BE2C (cell line): ENCODE measurements at regions not wholly inside any gene's neighbourhood (a gene's known extent, or its start where the extent isn't known, plus 50 kb on each side); places are given as distances from the start of the nearest gene placed in this dataset.

Source experiments
- DNase-seq: peaks from one replicate; pipeline ENCODE4 v3.0.0-alpha.2; 2020
- H3K27me3 ChIP-seq: fragments of 250-450 bp; sonication (Bioruptor Pico); 2 replicates; pipeline ENCODE4 v1.5.1; 2020; ENCODE audit warnings: mild to moderate bottlenecking
- H3K36me3 ChIP-seq: fragments of 250-450 bp; sonication (Bioruptor Pico); 2 replicates; pipeline ENCODE4 v1.5.1; 2020; ENCODE audit warnings: mild to moderate bottlenecking
- H3K4me1 ChIP-seq: fragments of 250-450 bp; sonication (Bioruptor Pico); 2 replicates; pipeline ENCODE4 v1.5.1; 2020
- H3K4me3 ChIP-seq: 2 replicates; pipeline ENCODE4 v1.5.1; 2011; ENCODE audit warnings: low read depth, low read length
- H3K9me3 ChIP-seq: fragments of 250-450 bp; sonication (Bioruptor Pico); 2 replicates; pipeline ENCODE4 v1.5.1; 2020
- CTCF ChIP-seq: IDR thresholded peaks from 2 replicates; pipeline ENCODE4 v1.5.1; 2012; ENCODE audit warnings: mild to moderate bottlenecking, low read depth, low read length

- Histone ChIP-seq H3K27me3 (peaks cover 50% of the 10 kb centered on the region), H3K4me3 (no peak overlapping the region), H3K36me3 (no peaks in the 10 kb centered on the region), H3K4me1 (no peaks in the 10 kb centered on the region), H3K9me3 (no peaks in the 10 kb centered on the region)
- TF ChIP-seq CTCF, result no peak
- no peak for DNase-seq
Observed at GRCh38 chr17:79532107-79532790, 78.6 kb downstream of the RBFOX3 start.

GRCh38 chr17:79531191-79532095, 79.4 kb downstream of the RBFOX3 start:
- no peak for DNase-seq
- Histone ChIP-seq H3K4me3 (no peak overlapping the region), H3K27me3 (peaks cover 58% of the 10 kb centered on the region), H3K36me3 (no peaks in the 10 kb centered on the region), H3K9me3 (no peaks in the 10 kb centered on the region), H3K4me1 (no peaks in the 10 kb centered on the region)
- no peak for TF ChIP-seq CTCF

GRCh38 chr17:79530361-79531105, 80.3 kb downstream of the RBFOX3 start:
- Histone ChIP-seq H3K4me1 (no peaks in the 10 kb centered on the region), H3K4me3 (no peak overlapping the region), H3K27me3 (peaks cover 66% of the 10 kb centered on the region), H3K9me3 (no peaks in the 10 kb centered on the region), H3K36me3 (no peaks in the 10 kb centered on the region)
- no peak for TF ChIP-seq CTCF
- no peak for DNase-seq

- Histone ChIP-seq H3K4me3 (no peak overlapping the region), H3K27me3 (peaks cover 68% of the 10 kb centered on the region)
Observed at GRCh38 chr17:79529661-79530081, 81.2 kb downstream of the RBFOX3 start.

GRCh38 chr17:79528592-79529125, 82.2 kb downstream of the RBFOX3 start:
- Histone ChIP-seq H3K4me1 (no peaks in the 10 kb centered on the region), H3K9me3 (no peaks in the 10 kb centered on the region), H3K36me3 (no peaks in the 10 kb centered on the region), H3K4me3 (no peak overlapping the region), H3K27me3 (peaks cover 70% of the 10 kb centered on the region)
- no peak for DNase-seq
- no peak for TF ChIP-seq CTCF

More at GRCh38 chr17:79529661-79530081, 81.2 kb downstream of the RBFOX3 start:
- no peaks in the 10 kb centered on the region for H3K9me3 ChIP-seq
- no peaks in the 10 kb centered on the region for H3K36me3 ChIP-seq
- no peak for DNase-seq
- H3K4me1 ChIP-seq, result no peaks in the 10 kb centered on the region
- no peak for TF ChIP-seq CTCF
